HFF-Myc (cell line): ENCODE measurements at regions not wholly inside any gene's neighbourhood (a gene's known extent, or its start where the extent isn't known, plus 50 kb on each side); places are given as distances from the start of the nearest gene placed in this dataset.

Experiments used
- DNase-seq: peaks from one replicate; pipeline ENCODE4 v3.0.0-alpha.2; 2011; ENCODE audit warnings: low read depth; ENCODE audit errors: extremely low read depth
- H3K4me3 ChIP-seq: replicated peaks from 2 replicates; pipeline ENCODE4 v1.5.1; 2011; ENCODE audit warnings: low read depth, mild to moderate bottlenecking, control low read depth, low read length
- TF ChIP-seq, protein P1 (sequence below): IDR thresholded peaks from 2 replicates; pipeline ENCODE4 v1.5.1; 2012; ENCODE audit warnings: mild to moderate bottlenecking, low read depth, low read length, control low read depth; ENCODE audit errors: missing control alignments

- DNase-seq, result no peak
- no peak overlapping the region for H3K4me3 ChIP-seq
- TF ChIP-seq, protein P1, sequence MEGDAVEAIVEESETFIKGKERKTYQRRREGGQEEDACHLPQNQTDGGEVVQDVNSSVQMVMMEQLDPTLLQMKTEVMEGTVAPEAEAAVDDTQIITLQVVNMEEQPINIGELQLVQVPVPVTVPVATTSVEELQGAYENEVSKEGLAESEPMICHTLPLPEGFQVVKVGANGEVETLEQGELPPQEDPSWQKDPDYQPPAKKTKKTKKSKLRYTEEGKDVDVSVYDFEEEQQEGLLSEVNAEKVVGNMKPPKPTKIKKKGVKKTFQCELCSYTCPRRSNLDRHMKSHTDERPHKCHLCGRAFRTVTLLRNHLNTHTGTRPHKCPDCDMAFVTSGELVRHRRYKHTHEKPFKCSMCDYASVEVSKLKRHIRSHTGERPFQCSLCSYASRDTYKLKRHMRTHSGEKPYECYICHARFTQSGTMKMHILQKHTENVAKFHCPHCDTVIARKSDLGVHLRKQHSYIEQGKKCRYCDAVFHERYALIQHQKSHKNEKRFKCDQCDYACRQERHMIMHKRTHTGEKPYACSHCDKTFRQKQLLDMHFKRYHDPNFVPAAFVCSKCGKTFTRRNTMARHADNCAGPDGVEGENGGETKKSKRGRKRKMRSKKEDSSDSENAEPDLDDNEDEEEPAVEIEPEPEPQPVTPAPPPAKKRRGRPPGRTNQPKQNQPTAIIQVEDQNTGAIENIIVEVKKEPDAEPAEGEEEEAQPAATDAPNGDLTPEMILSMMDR, result no peak
Measured at GRCh38 chr14:62101189-62101588, 339.0 kb downstream of the SNAPC1 start.

- TF ChIP-seq, protein P1, result no peak
- no peak overlapping the region for H3K4me3 ChIP-seq
- DNase-seq, result no peak
Measured at GRCh38 chr14:62101673-62102348, 339.6 kb downstream of the SNAPC1 start.

GRCh38 chr14:62102349-62102725, 340.1 kb downstream of the SNAPC1 start:
- no peak overlapping the region for H3K4me3 ChIP-seq
- DNase-seq, result no peak
- TF ChIP-seq, protein P1, result no peak

GRCh38 chr14:62103464-62103863, 341.2 kb downstream of the SNAPC1 start:
- TF ChIP-seq, protein P1, result no peak
- DNase-seq, result no peak
- no peak overlapping the region for H3K4me3 ChIP-seq

DNA sequence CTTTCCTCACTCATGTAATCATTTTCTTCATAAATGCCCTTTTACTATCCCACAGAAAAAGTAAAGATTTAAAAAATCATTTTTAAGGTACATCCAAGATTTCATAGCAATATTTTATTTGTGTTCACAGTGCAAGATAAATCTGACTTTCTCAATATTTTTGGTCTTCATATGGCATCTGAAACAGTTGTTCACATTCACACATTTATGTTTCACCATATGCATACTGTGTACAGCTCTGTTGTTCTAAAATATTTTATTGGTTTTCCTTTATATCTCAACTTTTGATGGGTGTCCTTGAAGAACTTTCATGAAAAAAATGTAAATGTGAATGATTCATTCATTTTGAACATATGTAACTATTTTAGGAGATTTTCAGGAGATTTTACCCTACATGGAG, 348.7 kb downstream of the SNAPC1 start:
- no peak for DNase-seq
- TF ChIP-seq, protein P1, result no peak
- no peak overlapping the region for H3K4me3 ChIP-seq

DNA sequence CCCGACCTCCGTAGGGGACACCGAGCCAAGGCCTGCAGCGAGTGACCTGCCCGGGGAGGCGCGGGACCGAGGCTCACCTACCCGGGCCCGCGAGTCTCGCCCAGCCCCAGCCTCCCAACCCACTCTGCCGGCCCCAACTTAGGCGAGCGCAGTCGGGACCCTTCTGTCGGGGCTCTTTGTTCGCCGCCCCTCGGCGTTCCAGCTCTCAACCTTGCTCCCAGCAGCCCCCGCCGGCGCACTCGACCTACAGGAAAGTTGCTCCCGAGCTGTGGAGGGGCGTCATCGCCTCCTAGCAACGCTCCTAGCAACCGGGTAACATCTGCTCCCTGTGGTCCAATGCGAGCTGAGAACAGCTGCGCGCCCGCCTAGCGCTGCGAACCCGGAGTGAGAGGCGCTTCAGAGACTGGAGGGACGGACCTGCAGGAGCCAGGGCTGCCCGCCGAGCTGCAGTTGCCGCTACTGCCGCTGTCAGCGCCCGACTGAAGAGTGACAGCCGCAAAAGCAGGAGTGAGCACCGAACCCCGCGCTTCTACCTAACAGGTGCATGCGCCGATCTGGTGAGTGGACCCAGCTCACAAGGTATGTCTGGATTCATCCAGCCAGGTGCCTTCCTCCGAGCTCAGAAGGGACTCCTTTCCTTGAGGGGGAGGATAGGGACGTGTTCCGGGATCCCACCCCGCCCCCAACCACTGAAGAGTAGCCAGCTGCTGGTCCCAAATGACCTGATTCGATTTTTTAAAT, 355.0 kb downstream of the SNAPC1 start:
- peak; percentile 5 for DNase-seq
- TF ChIP-seq, protein P1, result peak; percentile 3
- H3K4me3 ChIP-seq, result no peak overlapping the region
